Kidney (tissue), 13 donors: ENCODE measurements at regions not wholly inside any gene's neighbourhood (a gene's known extent, or its start where the extent isn't known, plus 50 kb on each side); places are given as distances from the start of the nearest gene placed in this dataset.

ENCODE experiments used
- DNase-seq, 5 donors: peaks; one replicate each; pipeline ENCODE4 v3.0.0-alpha.2; 2013 to 2020
- FAIRE-seq: peaks from 2 replicates; lab custom pipeline; 2012; peaks lifted over from hg19 to GRCh38; lab: Jason Lieb, UNC
- H3K27ac ChIP-seq, 2 donors: one replicate each; pipeline ENCODE4 v1.7.0; 2013; ENCODE audit warnings: low read depth in 2 of 2, low read length in 2 of 2, inconsistent platforms in 1 of 2
- H3K27me3 ChIP-seq: one replicate; pipeline ENCODE4 v1.7.1; 2013; ENCODE audit warnings: low read length, inconsistent platforms; ENCODE audit not compliant: control insufficient read depth, insufficient read depth
- H3K36me3 ChIP-seq, 3 donors: one replicate each; pipeline versions ENCODE4 v1.7.0 to v1.7.1; 2013; ENCODE audit warnings: low read length in 3 of 3, control low read depth in 1 of 3, inconsistent platforms in 1 of 3; ENCODE audit not compliant: insufficient read depth in 3 of 3, control insufficient read depth in 2 of 3
- H3K4me1 ChIP-seq, 3 donors: one replicate each; pipeline versions ENCODE4 v1.7.0 to v1.7.1; 2013; ENCODE audit warnings: low read length in 3 of 3, inconsistent platforms in 1 of 3, low read depth in 1 of 3; ENCODE audit not compliant: control insufficient read depth in 2 of 3, insufficient read depth in 2 of 3
- H3K4me3 ChIP-seq, 3 donors: one replicate each; pipeline versions ENCODE4 v1.7.0 to v1.8.1; 2013; ENCODE audit warnings: low read length in 3 of 3, control low read depth in 1 of 3, inconsistent platforms in 1 of 3
- H3K9ac ChIP-seq, 3 donors: one replicate each; pipeline versions ENCODE4 v1.7.0 to v1.7.1; 2013; ENCODE audit warnings: low read length in 3 of 3, control low read depth in 1 of 3, inconsistent platforms in 1 of 3
- H3K9me3 ChIP-seq, 3 donors: one replicate each; pipeline versions ENCODE4 v1.7.0 to v1.7.1; 2013; ENCODE audit warnings: low read length in 3 of 3, control low read depth in 1 of 3, inconsistent platforms in 1 of 3; ENCODE audit not compliant: control insufficient read depth in 2 of 3, insufficient read depth in 1 of 3
- CTCF ChIP-seq: IDR thresholded peaks from 3 replicates; pipeline ENCODE4 v1.5.1; 2012; ENCODE audit warnings: mild to moderate bottlenecking, moderate library complexity, borderline replicate concordance; ENCODE audit not compliant: insufficient read depth; ENCODE audit errors: extremely low read depth
- intact Hi-C: fragments of 100-400 bp; cut with DNase I; formaldehyde crosslinking; loops from one replicate; pipeline ENCODE4 v1.11.1; 2022
- donor health status: control.
- donor health status: control.
- donor health status: control.
- donor health status: control.
- donor health status: control.
- donor health status: DM: yes; HTN: yes; CAD: no.
- donor health status: Normal renal cell carcinoma (clear cell type).

- H3K4me3 ChIP-seq = no peak overlapping the region
- intact Hi-C loops = no loop called here
- H3K9me3 ChIP-seq = no peaks in the 10 kb centered on the region
- no peaks in the 10 kb centered on the region for H3K27me3 ChIP-seq
- DNase-seq (peak in 1 of 5 donors; percentile 22), FAIRE-seq (no peak)
- no peak overlapping the region for H3K27ac ChIP-seq
- TF ChIP-seq CTCF = no peak
- H3K36me3 ChIP-seq = no peaks in the 10 kb centered on the region
- no peaks in the 10 kb centered on the region for H3K4me1 ChIP-seq
- no peak overlapping the region for H3K9ac ChIP-seq
These were observed 332.5 kb downstream of the FRK start for GRCh38 chr6:115728171-115728570.

DNA sequence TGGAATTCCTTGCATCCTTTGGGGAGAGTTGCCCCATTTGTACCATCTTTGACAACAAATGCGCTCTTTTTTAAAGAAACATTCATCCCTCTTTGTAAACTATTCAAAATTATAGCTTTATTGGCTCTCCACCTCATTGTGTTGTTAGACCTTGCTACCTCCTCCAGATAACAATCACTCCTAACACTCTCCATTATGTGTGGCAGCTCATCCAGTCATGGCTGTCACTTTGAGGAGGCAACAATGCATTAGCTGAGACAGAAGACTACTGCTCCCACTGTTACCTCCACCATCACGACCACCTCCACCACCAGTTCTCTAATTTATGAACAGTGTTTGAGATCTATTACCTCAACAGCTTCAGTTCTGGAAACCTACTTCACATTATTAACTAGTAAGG, 339.1 kb downstream of the FRK start:
- Histone ChIP-seq H3K36me3 (no peaks in the 10 kb centered on the region), H3K9me3 (no peaks in the 10 kb centered on the region), H3K4me3 (no peak overlapping the region), H3K27me3 (no peaks in the 10 kb centered on the region), H3K4me1 (no peaks in the 10 kb centered on the region), H3K9ac (no peak overlapping the region), H3K27ac (no peak overlapping the region)
- DNase-seq (no peak), FAIRE-seq (no peak)
- intact Hi-C loops = no loop called here
- TF ChIP-seq CTCF = no peak

- FAIRE-seq (no peak), DNase-seq (no peak)
- no peak for TF ChIP-seq CTCF
- Histone ChIP-seq H3K4me3 (no peak overlapping the region), H3K9ac (no peak overlapping the region), H3K27me3 (no peaks in the 10 kb centered on the region), H3K4me1 (no peaks in the 10 kb centered on the region), H3K9me3 (no peaks in the 10 kb centered on the region), H3K27ac (no peak overlapping the region), H3K36me3 (no peaks in the 10 kb centered on the region)
- intact Hi-C loops = no loop called here
These were observed 339.8 kb downstream of the FRK start for GRCh38 chr6:115720900-115721299.

- intact Hi-C loops = no loop called here
- FAIRE-seq (no peak), DNase-seq (no peak)
- H3K4me1 ChIP-seq = no peaks in the 10 kb centered on the region
- no peak overlapping the region for H3K4me3 ChIP-seq
- TF ChIP-seq CTCF = no peak
- H3K9ac ChIP-seq = no peak overlapping the region
- no peaks in the 10 kb centered on the region for H3K27me3 ChIP-seq
- H3K36me3 ChIP-seq = no peaks in the 10 kb centered on the region
- no peak overlapping the region for H3K27ac ChIP-seq
- H3K9me3 ChIP-seq = no peaks in the 10 kb centered on the region
These were observed 343.2 kb downstream of the FRK start for GRCh38 chr6:115717472-115717871.
